Kidney (tissue), 13 donors: ENCODE measurements at regions not wholly inside any gene's neighbourhood (a gene's known extent, or its start where the extent isn't known, plus 50 kb on each side); places are given as distances from the start of the nearest gene placed in this dataset.
"Not testable (repeated sequence)": the region's sequence is repeated elsewhere in the genome, so short reads cannot be mapped to it uniquely, and the experiment has no call there.

Experiments
- DNase-seq, 5 donors: peaks; one replicate each; pipeline ENCODE4 v3.0.0-alpha.2; 2013 to 2020
- FAIRE-seq: peaks from 2 replicates; lab custom pipeline; 2012; peaks lifted over from hg19 to GRCh38; lab: Jason Lieb, UNC
- H3K27ac ChIP-seq, 2 donors: one replicate each; pipeline ENCODE4 v1.7.0; 2013; ENCODE audit warnings: low read depth in 2 of 2, low read length in 2 of 2, inconsistent platforms in 1 of 2
- H3K27me3 ChIP-seq: one replicate; pipeline ENCODE4 v1.7.1; 2013; ENCODE audit warnings: low read length, inconsistent platforms; ENCODE audit not compliant: control insufficient read depth, insufficient read depth
- H3K36me3 ChIP-seq, 3 donors: one replicate each; pipeline versions ENCODE4 v1.7.0 to v1.7.1; 2013; ENCODE audit warnings: low read length in 3 of 3, control low read depth in 1 of 3, inconsistent platforms in 1 of 3; ENCODE audit not compliant: insufficient read depth in 3 of 3, control insufficient read depth in 2 of 3
- H3K4me1 ChIP-seq, 3 donors: one replicate each; pipeline versions ENCODE4 v1.7.0 to v1.7.1; 2013; ENCODE audit warnings: low read length in 3 of 3, inconsistent platforms in 1 of 3, low read depth in 1 of 3; ENCODE audit not compliant: control insufficient read depth in 2 of 3, insufficient read depth in 2 of 3
- H3K4me3 ChIP-seq, 3 donors: one replicate each; pipeline versions ENCODE4 v1.7.0 to v1.8.1; 2013; ENCODE audit warnings: low read length in 3 of 3, control low read depth in 1 of 3, inconsistent platforms in 1 of 3
- H3K9ac ChIP-seq, 3 donors: one replicate each; pipeline versions ENCODE4 v1.7.0 to v1.7.1; 2013; ENCODE audit warnings: low read length in 3 of 3, control low read depth in 1 of 3, inconsistent platforms in 1 of 3
- H3K9me3 ChIP-seq, 3 donors: one replicate each; pipeline versions ENCODE4 v1.7.0 to v1.7.1; 2013; ENCODE audit warnings: low read length in 3 of 3, control low read depth in 1 of 3, inconsistent platforms in 1 of 3; ENCODE audit not compliant: control insufficient read depth in 2 of 3, insufficient read depth in 1 of 3
- intact Hi-C: fragments of 100-400 bp; cut with DNase I; formaldehyde crosslinking; loops from one replicate; pipeline ENCODE4 v1.11.1; 2022
- TF ChIP-seq, protein P1 (sequence below): IDR thresholded peaks from 3 replicates; pipeline ENCODE4 v1.5.1; 2012; ENCODE audit warnings: mild to moderate bottlenecking, moderate library complexity, borderline replicate concordance; ENCODE audit not compliant: insufficient read depth; ENCODE audit errors: extremely low read depth
- donor health status: control.
- donor health status: control.
- donor health status: control.
- donor health status: control.
- donor health status: control.
- donor health status: DM: yes; HTN: yes; CAD: no.
- donor health status: Normal renal cell carcinoma (clear cell type).

- intact Hi-C loops = no loop called here
- no peak for FAIRE-seq
Observed at GRCh38 chr3:154829929-154830328, 250.2 kb upstream of the MME start.

DNA sequence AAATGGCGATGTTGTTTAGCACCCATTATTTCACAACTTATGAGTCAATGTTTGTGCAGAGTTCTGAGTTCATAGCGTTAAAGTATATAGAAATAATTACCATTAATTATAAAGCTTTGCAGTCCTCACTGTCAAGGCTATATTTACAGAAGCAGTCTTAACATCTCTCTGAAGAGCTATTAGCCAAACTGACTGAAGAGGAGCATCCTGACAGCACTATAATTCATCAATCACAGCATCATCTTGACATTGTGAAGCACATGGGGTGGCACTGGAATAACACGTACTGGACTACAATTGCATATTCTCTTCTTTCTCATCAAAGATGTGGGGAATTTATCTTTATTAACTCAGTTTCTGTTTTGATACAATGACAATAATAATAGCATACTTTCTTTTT is 260.6 kb upstream of the MME start:
- H3K4me3 ChIP-seq = no peak overlapping the region
- H3K9ac ChIP-seq = no peak overlapping the region
- no peaks in the 10 kb centered on the region for H3K4me1 ChIP-seq
- no peak for DNase-seq
- FAIRE-seq = no peak
- no peak overlapping the region for H3K27ac ChIP-seq
- TF ChIP-seq, protein P1, sequence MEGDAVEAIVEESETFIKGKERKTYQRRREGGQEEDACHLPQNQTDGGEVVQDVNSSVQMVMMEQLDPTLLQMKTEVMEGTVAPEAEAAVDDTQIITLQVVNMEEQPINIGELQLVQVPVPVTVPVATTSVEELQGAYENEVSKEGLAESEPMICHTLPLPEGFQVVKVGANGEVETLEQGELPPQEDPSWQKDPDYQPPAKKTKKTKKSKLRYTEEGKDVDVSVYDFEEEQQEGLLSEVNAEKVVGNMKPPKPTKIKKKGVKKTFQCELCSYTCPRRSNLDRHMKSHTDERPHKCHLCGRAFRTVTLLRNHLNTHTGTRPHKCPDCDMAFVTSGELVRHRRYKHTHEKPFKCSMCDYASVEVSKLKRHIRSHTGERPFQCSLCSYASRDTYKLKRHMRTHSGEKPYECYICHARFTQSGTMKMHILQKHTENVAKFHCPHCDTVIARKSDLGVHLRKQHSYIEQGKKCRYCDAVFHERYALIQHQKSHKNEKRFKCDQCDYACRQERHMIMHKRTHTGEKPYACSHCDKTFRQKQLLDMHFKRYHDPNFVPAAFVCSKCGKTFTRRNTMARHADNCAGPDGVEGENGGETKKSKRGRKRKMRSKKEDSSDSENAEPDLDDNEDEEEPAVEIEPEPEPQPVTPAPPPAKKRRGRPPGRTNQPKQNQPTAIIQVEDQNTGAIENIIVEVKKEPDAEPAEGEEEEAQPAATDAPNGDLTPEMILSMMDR = no peak
- H3K36me3 ChIP-seq = no peaks in the 10 kb centered on the region
- no peaks in the 10 kb centered on the region for H3K27me3 ChIP-seq
- no peaks in the 10 kb centered on the region for H3K9me3 ChIP-seq
- intact Hi-C loops = no loop called here

More at GRCh38 chr3:154829929-154830328, 250.2 kb upstream of the MME start:
- H3K27ac ChIP-seq = no peak overlapping the region
- DNase-seq = no peak
- no peaks in the 10 kb centered on the region for H3K36me3 ChIP-seq
- H3K4me1 ChIP-seq = no peaks in the 10 kb centered on the region
- H3K27me3 ChIP-seq = no peaks in the 10 kb centered on the region
- TF ChIP-seq, protein P1 = no peak
- H3K9ac ChIP-seq = no peak overlapping the region
- no peaks in the 10 kb centered on the region for H3K9me3 ChIP-seq
- no peak overlapping the region for H3K4me3 ChIP-seq

DNA sequence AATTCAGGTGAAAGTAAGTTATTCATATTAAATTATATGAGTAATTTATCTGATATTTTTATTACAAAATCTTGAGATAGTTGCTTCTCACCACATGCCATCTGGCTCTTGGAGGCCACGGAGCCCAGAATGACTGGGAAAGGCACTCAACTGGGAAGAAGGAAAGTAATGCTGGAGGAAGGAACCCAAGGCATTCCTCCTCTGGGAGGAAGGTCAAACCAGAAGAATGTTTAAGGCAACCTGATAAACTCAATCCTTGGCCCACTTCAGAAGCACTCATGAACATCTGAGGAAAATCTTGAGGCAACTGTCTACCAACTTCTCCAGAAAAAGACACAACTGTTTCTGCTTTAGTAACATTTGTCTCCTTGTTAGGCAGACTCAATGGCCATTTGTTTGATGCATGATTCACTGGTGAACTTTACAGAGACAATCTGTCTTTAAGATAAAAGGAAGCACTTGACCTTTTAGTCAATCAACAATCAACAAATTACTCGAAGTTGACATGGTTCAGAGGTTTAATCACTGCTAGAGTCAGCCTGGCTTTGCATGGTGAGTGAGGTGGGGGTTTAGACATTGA is 261.4 kb upstream of the MME start:
- no peaks in the 10 kb centered on the region for H3K27me3 ChIP-seq
- H3K4me3 ChIP-seq = no peak overlapping the region
- H3K36me3 ChIP-seq = no peaks in the 10 kb centered on the region
- no peaks in the 10 kb centered on the region for H3K4me1 ChIP-seq
- no peak for DNase-seq
- H3K27ac ChIP-seq = no peak overlapping the region
- no peaks in the 10 kb centered on the region for H3K9me3 ChIP-seq
- intact Hi-C loops = no loop called here
- no peak overlapping the region for H3K9ac ChIP-seq
- FAIRE-seq = no peak
- TF ChIP-seq, protein P1 = no peak

GRCh38 chr3:154810017-154810416 is 270.1 kb upstream of the MME start:
- DNase-seq, H3K4me3 ChIP-seq, H3K4me1 ChIP-seq, intact Hi-C loops, H3K27ac ChIP-seq, H3K9me3 ChIP-seq, H3K36me3 ChIP-seq, H3K9ac ChIP-seq, FAIRE-seq, H3K27me3 ChIP-seq: not testable (repeated sequence)
